SJSA1 (cell line): ENCODE measurements at regions not wholly inside any gene's neighbourhood (a gene's known extent, or its start where the extent isn't known, plus 50 kb on each side); places are given as distances from the start of the nearest gene placed in this dataset.
"Not testable (repeated sequence)": the region's sequence is repeated elsewhere in the genome, so short reads cannot be mapped to it uniquely, and the experiment has no call there.

Experiments used
- DNase-seq, 2 experiments: peaks; one replicate each; pipeline ENCODE4 v3.0.0-alpha.2; 2015 to 2020; ENCODE audit warnings: low spot score in 2 of 2, low read depth in 1 of 2
- H3K27ac ChIP-seq: fragments of 250-450 bp; sonication (Bioruptor Pico); 2 replicates; pipeline ENCODE4 v1.5.1; 2020; ENCODE audit warnings: mild to moderate bottlenecking, moderate library complexity
- H3K27me3 ChIP-seq: fragments of 250-450 bp; sonication (Bioruptor Pico); replicated peaks from 2 replicates; pipeline ENCODE4 v1.5.1; 2020; ENCODE audit warnings: mild to moderate bottlenecking, moderate library complexity
- H3K36me3 ChIP-seq: fragments of 250-450 bp; sonication (Bioruptor Pico); 2 replicates; pipeline ENCODE4 v1.5.1; 2020; ENCODE audit warnings: mild to moderate bottlenecking
- H3K4me1 ChIP-seq: fragments of 250-450 bp; sonication (Bioruptor Pico); replicated peaks from 2 replicates; pipeline ENCODE4 v1.6.1; 2021; ENCODE audit warnings: mild to moderate bottlenecking
- H3K4me3 ChIP-seq: fragments of 250-450 bp; sonication (Bioruptor Pico); 2 replicates; pipeline ENCODE4 v1.5.1; 2020; ENCODE audit warnings: mild to moderate bottlenecking
- H3K9me3 ChIP-seq: fragments of 250-450 bp; sonication (Bioruptor Pico); replicated peaks from 2 replicates; pipeline ENCODE4 v1.5.1; 2020; ENCODE audit warnings: mild to moderate bottlenecking

DNA sequence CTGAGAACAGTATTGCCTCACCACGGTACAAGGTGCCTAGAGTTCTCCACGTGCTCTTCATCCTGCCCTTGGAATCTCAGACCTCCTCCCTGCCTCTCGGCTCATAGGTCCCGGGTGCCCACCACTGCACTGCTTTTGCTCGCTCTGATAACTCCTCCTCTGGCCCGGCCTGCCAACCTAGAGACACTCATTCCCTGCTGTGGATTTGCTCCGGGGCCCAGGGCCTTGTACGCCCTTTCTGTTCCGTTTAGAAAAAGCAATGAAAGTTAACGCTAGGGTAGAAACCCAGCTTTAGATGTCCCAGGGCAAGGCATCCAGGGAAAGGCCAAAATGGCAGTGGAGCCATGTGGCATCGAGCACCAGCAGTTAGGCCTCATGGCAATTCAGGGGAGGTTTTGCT lies 253.9 kb downstream of the VAPA start:
- no peaks in the 10 kb centered on the region for H3K4me1 ChIP-seq
- H3K9me3 ChIP-seq = no peaks in the 10 kb centered on the region; the same call in 1 of the 2 replicates
- no peak overlapping the region for H3K27ac ChIP-seq
- no peaks in the 10 kb centered on the region for H3K36me3 ChIP-seq
- DNase-seq = no peak
- no peaks in the 10 kb centered on the region for H3K27me3 ChIP-seq
- H3K4me3 ChIP-seq = no peak overlapping the region

DNA sequence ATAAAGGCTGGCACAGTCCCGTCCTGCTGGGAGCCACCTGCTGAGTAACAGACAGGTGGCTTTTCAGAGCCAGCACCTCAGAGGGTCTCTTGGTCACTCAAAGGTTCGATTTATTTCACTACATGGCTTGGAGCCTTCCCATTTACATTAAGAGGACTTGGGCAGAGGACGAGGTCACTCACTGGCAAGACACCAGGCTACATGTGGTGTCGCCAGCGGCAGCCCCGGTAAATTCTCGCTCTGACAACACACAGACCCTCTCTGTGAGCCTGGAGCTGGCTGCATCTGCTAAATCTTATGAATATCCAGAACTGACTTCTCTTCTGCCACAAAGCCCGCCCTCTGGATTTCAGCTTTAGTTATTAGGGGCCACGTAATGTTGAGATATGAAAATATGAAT lies 254.7 kb downstream of the VAPA start:
- H3K27ac ChIP-seq = no peak overlapping the region
- no peaks in the 10 kb centered on the region for H3K36me3 ChIP-seq
- H3K27me3 ChIP-seq = no peaks in the 10 kb centered on the region
- H3K4me3 ChIP-seq = no peak overlapping the region
- H3K9me3 ChIP-seq = no peaks in the 10 kb centered on the region; the same call in 1 of the 2 replicates
- H3K4me1 ChIP-seq = no peaks in the 10 kb centered on the region
- no peak for DNase-seq

DNA sequence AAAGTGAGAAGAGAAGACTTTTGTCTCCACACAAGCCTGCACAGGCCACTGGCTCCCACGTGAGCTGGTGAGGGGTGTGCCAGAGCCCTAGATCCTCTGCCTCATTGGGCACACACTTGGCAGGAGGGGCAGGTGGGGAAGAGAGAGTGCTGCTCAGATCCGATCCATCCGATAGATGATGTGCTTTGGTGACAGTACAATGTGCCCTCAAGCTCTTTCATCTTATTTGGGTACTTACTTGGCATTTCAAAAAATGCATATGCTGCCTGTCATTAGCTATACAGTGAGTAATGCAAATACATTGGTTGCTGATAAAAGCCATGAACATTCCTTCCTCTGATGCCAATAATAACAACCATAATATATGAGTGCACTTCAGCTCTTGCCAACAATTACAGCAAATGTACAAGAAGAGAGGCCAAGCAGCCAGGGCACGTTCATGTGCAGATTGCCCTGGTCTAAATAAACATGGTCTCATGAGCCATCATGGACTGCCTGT lies 255.3 kb downstream of the VAPA start:
- Histone ChIP-seq H3K27me3 (no peaks in the 10 kb centered on the region), H3K4me1 (no peaks in the 10 kb centered on the region), H3K9me3 (no peaks in the 10 kb centered on the region; the same call in 1 of the 2 replicates), H3K4me3 (no peak overlapping the region), H3K27ac (no peak overlapping the region), H3K36me3 (no peaks in the 10 kb centered on the region)
- no peak for DNase-seq

DNA sequence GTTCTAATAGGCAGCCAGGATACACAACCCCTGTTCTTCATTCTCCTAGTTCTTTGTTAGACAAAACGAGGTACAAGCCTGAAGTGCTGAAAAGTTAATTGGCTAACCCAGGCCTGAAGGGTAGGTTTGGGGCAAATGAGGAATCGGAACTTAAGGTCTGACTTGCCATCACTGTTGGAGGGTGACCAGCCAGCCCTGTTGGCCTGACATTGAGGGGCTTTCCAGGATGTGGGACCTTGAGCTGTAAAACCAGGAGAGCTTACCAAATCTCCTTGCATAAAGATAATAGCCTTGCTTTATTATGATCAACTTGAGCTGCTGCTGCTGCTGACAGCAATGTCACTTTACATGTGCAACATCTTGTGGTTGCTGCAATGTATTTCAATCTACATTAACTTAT lies 256.0 kb downstream of the VAPA start:
- Histone ChIP-seq H3K4me3 (no peak overlapping the region), H3K27ac (no peak overlapping the region), H3K9me3 (no peaks in the 10 kb centered on the region; the same call in 1 of the 2 replicates), H3K27me3 (no peaks in the 10 kb centered on the region), H3K4me1 (no peaks in the 10 kb centered on the region), H3K36me3 (no peaks in the 10 kb centered on the region)
- DNase-seq = no peak

DNA sequence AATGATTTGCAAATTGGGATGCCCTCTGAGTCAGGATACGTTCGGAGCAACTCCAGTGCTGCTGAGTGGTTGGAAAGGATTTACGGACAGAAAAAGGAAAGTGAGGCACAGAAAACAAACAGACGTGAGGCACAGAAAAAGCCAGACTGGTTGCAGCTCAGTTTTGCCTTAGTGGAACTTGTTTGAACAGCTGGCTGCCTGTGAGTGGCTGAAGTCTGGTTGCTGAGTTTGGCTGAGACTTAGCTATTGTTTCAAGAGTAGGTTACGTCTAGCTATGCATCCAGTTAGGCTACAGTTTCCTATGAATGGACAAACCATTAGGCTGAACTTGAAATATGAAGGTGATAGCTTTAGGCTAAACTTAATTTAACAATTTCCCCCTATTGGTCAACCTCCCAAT lies 256.6 kb downstream of the VAPA start:
- no peak overlapping the region for H3K4me3 ChIP-seq
- DNase-seq = no peak
- no peaks in the 10 kb centered on the region; the same call in 1 of the 2 replicates for H3K9me3 ChIP-seq
- no peaks in the 10 kb centered on the region for H3K27me3 ChIP-seq
- H3K4me1 ChIP-seq = no peaks in the 10 kb centered on the region
- no peak overlapping the region for H3K27ac ChIP-seq
- H3K36me3 ChIP-seq = no peaks in the 10 kb centered on the region

DNA sequence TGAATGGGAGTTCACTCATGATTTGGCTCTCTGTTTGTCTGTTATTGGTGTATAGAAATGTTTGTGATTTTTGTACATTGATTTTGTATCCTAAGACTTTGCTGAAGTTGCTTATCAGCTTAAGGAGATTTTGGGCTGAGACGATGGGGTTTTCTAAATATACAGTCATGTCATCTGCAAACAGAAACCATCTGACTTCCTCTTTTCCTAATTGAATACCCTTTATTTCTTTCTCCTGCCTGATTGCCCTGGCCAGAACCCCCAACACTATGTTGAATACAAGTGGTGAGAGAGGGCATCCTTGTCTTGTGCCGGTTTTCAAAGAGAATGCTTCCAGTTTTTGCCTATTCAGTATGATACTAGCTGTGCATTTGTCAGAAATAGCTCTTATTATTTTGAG lies 261.5 kb downstream of the VAPA start:
- H3K36me3 ChIP-seq, H3K4me1 ChIP-seq, H3K27ac ChIP-seq, H3K4me3 ChIP-seq, H3K27me3 ChIP-seq, DNase-seq, H3K9me3 ChIP-seq: not testable (repeated sequence)

DNA sequence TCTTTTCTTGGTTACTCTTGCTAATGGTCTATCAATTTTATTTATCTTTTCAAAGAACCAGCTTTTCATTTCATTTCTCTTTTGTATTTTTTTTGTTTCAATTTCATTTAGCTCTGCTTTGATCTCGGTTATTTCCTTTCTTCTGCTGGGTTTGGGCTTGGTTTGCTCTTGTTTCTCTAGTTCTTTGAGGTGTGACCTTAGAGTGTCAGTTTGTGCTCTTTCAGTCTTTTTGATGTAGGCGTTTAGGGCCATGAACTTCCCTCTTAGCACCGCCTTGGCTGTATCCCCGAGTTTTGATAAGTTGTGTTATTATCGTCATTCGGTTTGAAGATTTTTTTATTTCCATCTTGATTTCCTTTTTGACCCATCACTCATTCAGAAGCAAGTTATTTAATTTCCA lies 265.5 kb downstream of the VAPA start:
- not testable (repeated sequence) for H3K4me1 ChIP-seq

DNA sequence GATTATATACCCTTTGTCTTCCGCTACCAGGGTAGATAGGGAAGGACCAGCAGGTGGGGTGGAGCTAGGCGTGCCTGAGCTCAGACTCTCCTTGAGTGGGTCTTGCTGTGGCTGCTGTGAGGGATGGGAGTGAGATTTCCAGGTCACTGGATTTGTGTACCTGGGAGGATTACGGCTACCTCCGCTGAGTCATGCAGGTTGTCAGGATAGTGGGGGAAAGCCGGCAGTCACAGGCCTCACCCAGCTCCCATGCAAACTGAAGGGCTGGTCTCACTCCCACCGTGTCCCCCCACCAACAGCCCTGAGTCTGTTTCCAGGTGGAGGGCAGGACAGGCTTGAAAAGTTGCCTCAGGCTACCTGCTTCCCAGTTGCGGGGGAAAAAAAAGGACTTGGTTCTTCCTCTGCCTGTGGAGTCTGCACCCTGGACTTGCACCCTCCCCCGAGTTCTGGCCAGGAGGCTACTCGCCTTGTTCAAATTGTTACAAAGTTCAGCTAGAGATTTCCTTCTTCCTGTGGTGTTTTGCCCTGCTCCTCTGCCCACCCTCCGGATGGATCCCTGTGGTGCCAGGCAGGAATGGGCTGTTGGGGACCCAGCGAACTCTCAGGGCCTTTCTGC lies 268.3 kb downstream of the VAPA start:
- DNase-seq = no peak
- Histone ChIP-seq H3K4me1 (no peaks in the 10 kb centered on the region), H3K9me3 (no peaks in the 10 kb centered on the region), H3K36me3 (no peaks in the 10 kb centered on the region), H3K4me3 (no peak overlapping the region), H3K27ac (no peak overlapping the region), H3K27me3 (peaks cover 6% of the 10 kb centered on the region; the same call in 1 of the 2 replicates)

More for the DNA sequence above, 265.5 kb downstream of the VAPA start:
- not testable (repeated sequence) for H3K27me3 ChIP-seq, H3K27ac ChIP-seq, H3K9me3 ChIP-seq, H3K4me3 ChIP-seq, DNase-seq, H3K36me3 ChIP-seq

DNA sequence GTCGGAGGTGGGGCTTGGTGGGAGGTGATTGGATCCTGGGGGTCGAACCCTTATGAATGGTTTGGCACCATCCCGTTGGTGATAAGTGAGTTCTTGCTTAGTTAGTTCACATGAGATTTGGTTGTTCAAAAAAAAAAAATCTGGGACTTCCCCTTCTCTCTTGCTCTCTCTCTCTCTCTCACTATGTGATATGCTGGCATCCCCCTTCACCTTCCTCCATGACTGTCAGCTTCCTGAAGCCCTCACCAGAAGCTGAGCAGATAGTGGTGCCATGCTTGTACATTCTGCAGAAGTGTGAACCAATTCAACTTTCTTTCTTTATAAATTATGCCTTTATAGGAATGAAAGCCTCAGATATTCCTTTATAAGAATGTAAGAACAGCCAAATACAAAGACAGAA lies 269.7 kb upstream of the APCDD1 start:
- Histone ChIP-seq H3K4me1 (no peaks in the 10 kb centered on the region), H3K36me3 (no peaks in the 10 kb centered on the region), H3K27me3 (no peaks in the 10 kb centered on the region), H3K9me3 (no peaks in the 10 kb centered on the region), H3K27ac (no peak overlapping the region), H3K4me3 (no peak overlapping the region)
- no peak for DNase-seq

DNA sequence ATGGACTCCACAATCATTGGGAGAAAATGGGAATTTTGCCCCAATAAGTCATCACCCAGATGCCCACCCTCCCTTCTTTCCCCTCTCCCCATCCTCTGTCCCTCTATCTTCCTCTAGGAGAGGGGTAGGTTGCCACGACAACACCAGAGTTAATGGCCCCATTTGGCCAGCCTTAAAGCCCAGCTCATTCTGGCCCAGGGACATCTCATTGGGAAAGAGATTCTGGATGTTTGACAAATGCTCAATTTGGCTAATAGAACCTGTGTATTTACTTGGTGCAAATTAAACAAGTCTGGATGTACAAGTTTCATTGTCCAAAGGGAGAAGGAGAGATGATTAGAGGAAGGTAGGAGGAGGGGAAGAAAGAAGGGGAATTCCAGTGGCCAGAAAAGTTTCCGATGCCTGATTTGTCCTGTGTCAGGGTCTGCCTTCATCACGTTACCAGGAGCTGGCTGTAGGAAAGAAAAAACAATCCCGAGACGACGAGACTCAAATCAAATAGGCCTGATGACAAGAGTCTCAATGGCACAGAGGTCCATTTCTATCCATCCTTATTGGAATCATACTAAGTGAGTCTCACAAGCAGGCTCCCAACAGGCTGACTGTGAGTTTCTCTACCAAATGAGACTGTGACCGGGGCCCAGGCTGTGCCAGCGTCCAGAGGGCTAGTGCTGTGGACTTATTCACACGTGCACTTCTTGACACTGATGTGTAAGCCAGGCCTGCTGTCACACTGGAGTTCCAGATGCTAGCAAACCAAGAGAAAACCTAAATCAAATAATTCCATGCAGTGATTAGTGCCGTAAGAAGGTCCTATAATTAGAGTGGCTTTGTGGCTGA lies 265.2 kb upstream of the APCDD1 start:
- no peaks in the 10 kb centered on the region for H3K4me1 ChIP-seq
- DNase-seq = no peak
- no peak overlapping the region for H3K27ac ChIP-seq
- no peak overlapping the region for H3K4me3 ChIP-seq
- H3K27me3 ChIP-seq = no peaks in the 10 kb centered on the region
- H3K36me3 ChIP-seq = no peaks in the 10 kb centered on the region
- no peaks in the 10 kb centered on the region for H3K9me3 ChIP-seq

DNA sequence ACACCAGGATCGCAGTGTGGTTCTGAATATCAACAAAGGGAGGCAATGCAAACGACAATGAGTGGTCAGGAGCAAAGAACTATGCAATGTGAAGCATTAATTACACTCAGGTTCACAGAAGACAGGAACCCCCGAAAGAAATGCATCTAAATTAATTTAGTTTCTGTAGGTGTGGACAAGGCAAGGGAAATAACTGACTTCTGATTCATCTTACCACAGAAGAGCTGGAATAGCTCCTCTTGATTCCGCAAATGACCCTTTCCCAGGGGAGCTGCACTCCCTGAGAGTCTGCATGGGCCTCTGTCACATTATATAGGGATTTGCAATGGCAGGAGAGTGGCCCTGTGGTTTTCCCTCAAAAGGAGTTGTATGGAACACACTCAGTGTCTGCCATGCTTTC lies 263.9 kb upstream of the APCDD1 start:
- Histone ChIP-seq H3K27ac (no peak overlapping the region), H3K4me3 (no peak overlapping the region), H3K4me1 (no peaks in the 10 kb centered on the region), H3K27me3 (no peaks in the 10 kb centered on the region), H3K36me3 (no peaks in the 10 kb centered on the region), H3K9me3 (no peaks in the 10 kb centered on the region)
- DNase-seq = no peak

DNA sequence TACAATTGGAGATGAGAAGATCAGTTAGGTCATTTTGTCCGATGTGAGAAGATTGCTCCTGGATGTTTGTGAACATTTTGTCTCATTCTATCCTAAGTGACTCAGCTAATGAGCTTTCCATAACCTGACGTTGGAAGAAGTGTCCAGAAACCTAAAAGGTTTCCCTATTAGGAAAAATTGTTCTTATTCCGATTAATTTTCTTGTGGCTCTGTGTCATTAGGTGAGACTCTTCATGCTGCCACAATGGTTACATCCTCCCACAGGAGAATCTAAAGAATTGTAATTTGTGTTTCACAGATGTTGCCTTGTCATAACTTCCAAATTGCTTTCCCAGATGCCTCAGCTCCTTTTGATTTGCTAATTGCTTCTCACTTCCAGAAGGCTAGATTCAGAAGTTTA lies 261.0 kb upstream of the APCDD1 start:
- no peaks in the 10 kb centered on the region for H3K36me3 ChIP-seq
- H3K9me3 ChIP-seq = no peaks in the 10 kb centered on the region
- H3K4me3 ChIP-seq = no peak overlapping the region
- no peaks in the 10 kb centered on the region for H3K27me3 ChIP-seq
- no peaks in the 10 kb centered on the region for H3K4me1 ChIP-seq
- no peak for DNase-seq
- H3K27ac ChIP-seq = no peak overlapping the region

DNA sequence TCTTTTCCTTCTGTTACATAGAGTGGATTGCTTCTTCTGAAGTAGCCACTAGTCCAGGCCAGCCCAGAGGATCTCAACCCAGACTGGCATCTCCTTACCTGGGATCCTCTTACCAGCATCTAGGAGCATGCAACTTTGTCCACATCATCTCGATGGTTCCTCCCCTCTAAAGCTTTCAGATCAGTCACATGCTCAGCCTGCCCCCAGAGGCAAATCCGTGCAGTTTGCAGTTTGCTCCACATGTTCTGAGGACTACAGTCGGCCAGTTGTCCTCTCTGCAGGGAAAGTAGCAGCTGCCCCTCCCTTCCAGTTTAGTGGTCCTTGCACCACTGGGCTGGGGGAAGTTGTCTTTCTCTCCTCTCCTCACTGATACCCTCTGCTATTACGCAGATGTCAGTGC lies 259.8 kb upstream of the APCDD1 start:
- H3K27me3 ChIP-seq = no peaks in the 10 kb centered on the region

DNA sequence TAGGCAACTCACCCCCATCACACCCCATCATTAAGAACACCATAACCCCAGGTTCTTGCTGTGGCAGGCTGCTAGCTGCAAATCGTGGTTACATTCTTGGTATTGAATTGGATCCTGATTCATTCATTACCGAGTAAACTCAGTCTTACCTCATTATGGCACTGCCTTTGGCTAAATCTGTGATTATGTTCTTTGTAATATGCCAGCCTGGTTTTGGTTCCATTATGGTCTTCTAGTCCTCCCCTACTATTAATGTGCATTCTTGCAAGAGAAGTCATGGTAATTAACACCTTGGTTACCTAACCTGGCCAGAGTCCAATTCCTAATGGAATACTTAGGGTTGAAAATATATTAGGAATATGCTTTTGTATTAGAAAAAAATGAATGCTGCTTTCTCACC lies 258.9 kb upstream of the APCDD1 start:
- Histone ChIP-seq H3K27ac (no peak overlapping the region), H3K4me3 (no peak overlapping the region), H3K36me3 (no peaks in the 10 kb centered on the region), H3K4me1 (no peaks in the 10 kb centered on the region), H3K9me3 (no peaks in the 10 kb centered on the region), H3K27me3 (no peaks in the 10 kb centered on the region)
- DNase-seq = no peak

More for the DNA sequence above, 259.8 kb upstream of the APCDD1 start:
- Histone ChIP-seq H3K4me3 (no peak overlapping the region), H3K9me3 (no peaks in the 10 kb centered on the region), H3K36me3 (no peaks in the 10 kb centered on the region), H3K4me1 (no peaks in the 10 kb centered on the region), H3K27ac (no peak overlapping the region)
- DNase-seq = no peak
